ENCODE measurements at regions not wholly inside any gene's neighbourhood (a gene's known extent, or its start where the extent isn't known, plus 50 kb on each side); places are given as distances from the start of the nearest gene placed in this dataset.

- Histone ChIP-seq H3K4me3 (no peak overlapping the region), H3K36me3 (no peaks in the 10 kb centered on the region), H3K9me3 (peaks cover 9% of the 10 kb centered on the region), H3K27ac (no peak overlapping the region), H3K4me1 (no peaks in the 10 kb centered on the region), H3K27me3 (no peaks in the 10 kb centered on the region)
- DNase-seq (ENCODE audit: low spot score in 2 of 2): no peak
- 57% methylated on average over 3 of the region's 3 CpGs for WGBS
- no peak for TF ChIP-seq EP300 (IDR thresholded peaks at IDR 0.05)
- no peak for TF ChIP-seq POLR2AphosphoS5 (IDR thresholded peaks at IDR 0.05)
- no peak for TF ChIP-seq CTCF (IDR thresholded peaks at IDR 0.05)
- no peak for TF ChIP-seq POLR2A (IDR thresholded peaks at IDR 0.05)
These were observed 52.0 kb upstream of the NPTX2 start for GRCh38 chr7:98565103-98565502.

- no peaks in the 10 kb centered on the region for H3K27me3 ChIP-seq
- H3K36me3 ChIP-seq: no peaks in the 10 kb centered on the region
- no peak overlapping the region for H3K4me3 ChIP-seq
- H3K9me3 ChIP-seq: peaks cover 9% of the 10 kb centered on the region
- DNase-seq (ENCODE audit: low spot score in 2 of 2): no peak
- TF ChIP-seq POLR2A (IDR thresholded peaks at IDR 0.05) (no peak), CTCF (IDR thresholded peaks at IDR 0.05) (no peak), POLR2AphosphoS5 (IDR thresholded peaks at IDR 0.05) (no peak), EP300 (IDR thresholded peaks at IDR 0.05) (no peak)
- H3K27ac ChIP-seq: no peak overlapping the region
- no peaks in the 10 kb centered on the region for H3K4me1 ChIP-seq
- 50% methylated on average over 5 of the region's 5 CpGs for WGBS
These were observed 54.1 kb upstream of the NPTX2 start for GRCh38 chr7:98562871-98563495.

- H3K4me1 ChIP-seq: no peaks in the 10 kb centered on the region
- no peaks in the 10 kb centered on the region for H3K36me3 ChIP-seq
- DNase-seq (ENCODE audit: low spot score in 2 of 2): no peak
- TF ChIP-seq POLR2A (IDR thresholded peaks at IDR 0.05) (no peak), CTCF (IDR thresholded peaks at IDR 0.05) (no peak), POLR2AphosphoS5 (IDR thresholded peaks at IDR 0.05) (no peak), EP300 (IDR thresholded peaks at IDR 0.05) (no peak)
- peaks cover 9% of the 10 kb centered on the region for H3K9me3 ChIP-seq
- H3K4me3 ChIP-seq: no peak overlapping the region
- no peak overlapping the region for H3K27ac ChIP-seq
- no peaks in the 10 kb centered on the region for H3K27me3 ChIP-seq
These were observed 54.7 kb upstream of the NPTX2 start for GRCh38 chr7:98562381-98562823.

GRCh38 chr7:98559958-98560357, 57.1 kb upstream of the NPTX2 start:
- DNase-seq (ENCODE audit: low spot score in 2 of 2): no peak
- WGBS: 29% methylated on average over 3 of the region's 3 CpGs
- Histone ChIP-seq H3K27me3 (no peaks in the 10 kb centered on the region), H3K9me3 (peaks cover 9% of the 10 kb centered on the region), H3K4me1 (no peaks in the 10 kb centered on the region), H3K27ac (no peak overlapping the region), H3K36me3 (no peaks in the 10 kb centered on the region), H3K4me3 (no peak overlapping the region)
- TF ChIP-seq EP300 (IDR thresholded peaks at IDR 0.05): no peak
- no peak for TF ChIP-seq POLR2A (IDR thresholded peaks at IDR 0.05)
- no peak for TF ChIP-seq CTCF (IDR thresholded peaks at IDR 0.05)
- TF ChIP-seq POLR2AphosphoS5 (IDR thresholded peaks at IDR 0.05): no peak

- no peak overlapping the region for H3K27ac ChIP-seq
- H3K4me1 ChIP-seq: no peaks in the 10 kb centered on the region
- TF ChIP-seq CTCF (IDR thresholded peaks at IDR 0.05): no peak
- no peak for TF ChIP-seq POLR2AphosphoS5 (IDR thresholded peaks at IDR 0.05)
- TF ChIP-seq EP300 (IDR thresholded peaks at IDR 0.05): no peak
- TF ChIP-seq POLR2A (IDR thresholded peaks at IDR 0.05): no peak
- no peak overlapping the region for H3K4me3 ChIP-seq
- WGBS: 95% methylated on average over 3 of the region's 3 CpGs
- DNase-seq (ENCODE audit: low spot score in 2 of 2): no peak
- no peaks in the 10 kb centered on the region for H3K36me3 ChIP-seq
- H3K27me3 ChIP-seq: no peaks in the 10 kb centered on the region
- H3K9me3 ChIP-seq: peaks cover 4% of the 10 kb centered on the region
These were observed 57.9 kb upstream of the NPTX2 start for GRCh38 chr7:98559219-98559618.
